H1 (cell line): ENCODE measurements at regions not wholly inside any gene's neighbourhood (a gene's known extent, or its start where the extent isn't known, plus 50 kb on each side); places are given as distances from the start of the nearest gene placed in this dataset.

ENCODE experiments used
- CBX8 ChIP-seq: fragments of 300-800, 300-1000 bp; sonication (generic); IDR thresholded peaks from 2 replicates; pipeline ENCODE4 v1.7.1; 2016; ENCODE audit warnings: low read depth, low read length, borderline replicate concordance
- CHD7 ChIP-seq: fragments of 300-600 bp; sonication (generic); IDR thresholded peaks from 2 replicates; pipeline ENCODE4 v1.7.1; 2012; ENCODE audit warnings: low read length, moderate library complexity, mild to moderate bottlenecking, inconsistent platforms; ENCODE audit not compliant: insufficient replicate concordance
- NANOG ChIP-seq: IDR thresholded peaks from 2 replicates; pipeline ENCODE4 v1.6.1; 2011; ENCODE audit warnings: low read length, low read depth, mild to moderate bottlenecking, inconsistent platforms; ENCODE audit not compliant: insufficient read depth, poor library complexity, severe bottlenecking
- RXRA ChIP-seq: IDR thresholded peaks from 2 replicates; pipeline ENCODE4 v1.6.1; 2011; ENCODE audit warnings: low read depth, mild to moderate bottlenecking, low read length, moderate library complexity; ENCODE audit not compliant: insufficient read depth
- YY1 ChIP-seq: IDR thresholded peaks from 2 replicates; pipeline ENCODE4 v1.6.1; 2011; ENCODE audit warnings: low read depth, mild to moderate bottlenecking, low read length
- ZNF274 ChIP-seq: IDR thresholded peaks from 2 replicates; pipeline ENCODE4 v1.7.0; 2012; ENCODE audit warnings: low read length, borderline replicate concordance; ENCODE audit errors: extremely low read depth
- TF ChIP-seq, protein P1 (sequence below): IDR thresholded peaks from 2 replicates; pipeline ENCODE4 v1.6.1; 2011; ENCODE audit warnings: low read length, improper control_type of control experiment

- TF ChIP-seq CHD7 (no peak), YY1 (no peak), CBX8 (no peak), NANOG (no peak), RXRA (no peak), ZNF274 (no peak)
- TF ChIP-seq, protein P1, sequence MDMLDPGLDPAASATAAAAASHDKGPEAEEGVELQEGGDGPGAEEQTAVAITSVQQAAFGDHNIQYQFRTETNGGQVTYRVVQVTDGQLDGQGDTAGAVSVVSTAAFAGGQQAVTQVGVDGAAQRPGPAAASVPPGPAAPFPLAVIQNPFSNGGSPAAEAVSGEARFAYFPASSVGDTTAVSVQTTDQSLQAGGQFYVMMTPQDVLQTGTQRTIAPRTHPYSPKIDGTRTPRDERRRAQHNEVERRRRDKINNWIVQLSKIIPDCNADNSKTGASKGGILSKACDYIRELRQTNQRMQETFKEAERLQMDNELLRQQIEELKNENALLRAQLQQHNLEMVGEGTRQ: no peak
- TF ChIP-seq, all 59 proteins: peak for 0
These were observed 60.4 kb upstream of the CDIN1 start (continued) for GRCh38 chr15:36519067-36519466.
